HEK293 (cell line): ENCODE measurements at regions not wholly inside any gene's neighbourhood (a gene's known extent, or its start where the extent isn't known, plus 50 kb on each side); places are given as distances from the start of the nearest gene placed in this dataset.

ENCODE experiments used
- CTCF ChIA-PET: fragments of 350-600 bp; formaldehyde crosslinking; extraction: SDS; loops from one replicate; lab custom pipeline; 2021; ENCODE audit warnings: antibody characterized with exemption; lab: Yijun Ruan, JAX
- POLR2A ChIA-PET: fragments of 300-600 bp; formaldehyde crosslinking; extraction: SDS; loops from one replicate; lab custom pipeline; 2020; ENCODE audit warnings: antibody characterized with exemption, inconsistent platforms; lab: Yijun Ruan, JAX
- H3K27ac ChIP-seq: fragments of 200-500 bp; sonication (Bioruptor generic); 2 replicates; pipeline ENCODE4 v1.5.1; 2014; ENCODE audit warnings: low read depth, low read length, control low read depth, inconsistent platforms; ENCODE audit errors: extremely low read depth
- H3K36me3 ChIP-seq, 2 experiments: fragments of 200-500 bp in 1 of 2; sonication (Bioruptor generic) in 1 of 2; 1 replicate in 1 of 2; 2 replicates in 1 of 2; pipeline ENCODE4 v1.5.1; 2014 to 2017; ENCODE audit warnings: inconsistent platforms in 2 of 2, low read length in 2 of 2; ENCODE audit not compliant: control insufficient read depth in 2 of 2, insufficient read depth in 1 of 2
- H3K4me1 ChIP-seq: fragments of 200-500 bp; sonication (Bioruptor generic); 2 replicates; pipeline ENCODE4 v1.5.1; 2014; ENCODE audit warnings: mild to moderate bottlenecking, low read length, inconsistent platforms; ENCODE audit not compliant: control insufficient read depth, insufficient read depth
- H3K4me3 ChIP-seq: 2 replicates; pipeline ENCODE4 v1.5.1; 2011; ENCODE audit warnings: low read depth, mild to moderate bottlenecking, control low read depth, low read length, moderate library complexity
- H3K9me3 ChIP-seq: fragments of 200-500 bp; sonication (Bioruptor generic); 2 replicates; pipeline ENCODE4 v1.5.1; 2014; ENCODE audit warnings: low read depth, low read length, inconsistent platforms; ENCODE audit not compliant: control insufficient read depth, insufficient read depth
- GFI1B ChIP-seq: fragments of 450-650 bp; formaldehyde crosslinking; IDR thresholded peaks from 2 replicates; pipeline ENCODE4 v1.5.1; 2016; ENCODE audit warnings: missing biosample characterization, missing genetic modification characterization
- GLI4 ChIP-seq: fragments of 450-650 bp; formaldehyde crosslinking; IDR thresholded peaks from 2 replicates; pipeline ENCODE4 v1.5.1; 2016; ENCODE audit warnings: missing biosample characterization, missing genetic modification characterization
- KLF16 ChIP-seq: fragments of 450-650 bp; formaldehyde crosslinking; IDR thresholded peaks from 2 replicates; pipeline ENCODE4 v1.5.1; 2017; ENCODE audit warnings: missing biosample characterization, missing genetic modification characterization
- SCRT1 ChIP-seq: fragments of 450-650 bp; formaldehyde crosslinking; IDR thresholded peaks from 2 replicates; pipeline ENCODE4 v1.5.1; 2016; ENCODE audit warnings: missing biosample characterization, missing genetic modification characterization, borderline replicate concordance
- ZBTB6 ChIP-seq: fragments of 450-650 bp; formaldehyde crosslinking; IDR thresholded peaks from 2 replicates; pipeline ENCODE4 v1.5.1; 2017; ENCODE audit warnings: missing biosample characterization, missing genetic modification characterization
- ZNF114 ChIP-seq: fragments of 450-650 bp; formaldehyde crosslinking; IDR thresholded peaks from 2 replicates; pipeline ENCODE4 v1.5.0; 2017; ENCODE audit warnings: missing biosample characterization, missing genetic modification characterization
- ZNF133 ChIP-seq: fragments of 450-650 bp; formaldehyde crosslinking; IDR thresholded peaks from 2 replicates; pipeline ENCODE4 v1.5.1; 2016; ENCODE audit warnings: missing biosample characterization, missing genetic modification characterization
- ZNF16 ChIP-seq: fragments of 450-650 bp; formaldehyde crosslinking; IDR thresholded peaks from 2 replicates; pipeline ENCODE4 v1.5.1; 2016; ENCODE audit warnings: low read depth, missing biosample characterization, missing genetic modification characterization
- ZNF174 ChIP-seq: fragments of 450-650 bp; formaldehyde crosslinking; IDR thresholded peaks from 2 replicates; pipeline ENCODE4 v1.5.0; 2017; ENCODE audit warnings: missing biosample characterization, mild to moderate bottlenecking, missing genetic modification characterization
- ZNF223 ChIP-seq: fragments of 450-650 bp; formaldehyde crosslinking; IDR thresholded peaks from 2 replicates; pipeline ENCODE4 v1.5.1; 2016; ENCODE audit warnings: missing biosample characterization, missing genetic modification characterization
- ZNF24 ChIP-seq: fragments of 450-650 bp; formaldehyde crosslinking; IDR thresholded peaks from 2 replicates; pipeline ENCODE4 v1.5.1; 2016; ENCODE audit warnings: missing biosample characterization, missing genetic modification characterization
- ZNF324 ChIP-seq: fragments of 450-650 bp; formaldehyde crosslinking; IDR thresholded peaks from 2 replicates; pipeline ENCODE4 v1.5.1; 2016; ENCODE audit warnings: missing biosample characterization, missing genetic modification characterization
- ZNF335 ChIP-seq: fragments of 450-650 bp; formaldehyde crosslinking; conservative IDR thresholded peaks from 2 replicates; pipeline ENCODE4 v1.5.1; 2016; ENCODE audit warnings: missing biosample characterization, missing genetic modification characterization
- ZNF37A ChIP-seq: fragments of 450-650 bp; IDR thresholded peaks from 2 replicates; pipeline ENCODE4 v1.5.1; 2018; ENCODE audit warnings: missing biosample characterization, missing genetic modification characterization
- ZNF391 ChIP-seq: fragments of 450-650 bp; formaldehyde crosslinking; IDR thresholded peaks from 2 replicates; pipeline ENCODE4 v1.5.1; 2016; ENCODE audit warnings: low read depth, missing biosample characterization, missing genetic modification characterization, borderline replicate concordance
- ZNF521 ChIP-seq: fragments of 450-650 bp; formaldehyde crosslinking; IDR thresholded peaks from 2 replicates; pipeline ENCODE4 v1.5.1; 2017; ENCODE audit warnings: missing biosample characterization, mild to moderate bottlenecking, missing genetic modification characterization
- ZNF560 ChIP-seq: fragments of 450-650 bp; formaldehyde crosslinking; IDR thresholded peaks from 2 replicates; pipeline ENCODE4 v1.5.1; 2017; ENCODE audit warnings: missing biosample characterization, missing genetic modification characterization, borderline replicate concordance
- ZNF600 ChIP-seq: fragments of 450-650 bp; formaldehyde crosslinking; IDR thresholded peaks from 2 replicates; pipeline ENCODE4 v1.5.1; 2016; ENCODE audit warnings: missing biosample characterization, missing genetic modification characterization
- ZNF645 ChIP-seq: fragments of 450-650 bp; formaldehyde crosslinking; IDR thresholded peaks from 2 replicates; pipeline ENCODE4; 2016; ENCODE audit warnings: missing biosample characterization, missing genetic modification characterization
- ZNF707 ChIP-seq: fragments of 450-650 bp; formaldehyde crosslinking; IDR thresholded peaks from 2 replicates; pipeline ENCODE4 v1.5.1; 2016; ENCODE audit warnings: missing biosample characterization, missing genetic modification characterization
- ZNF777 ChIP-seq: fragments of 450-650 bp; formaldehyde crosslinking; IDR thresholded peaks from 2 replicates; pipeline ENCODE4 v1.5.1; 2017; ENCODE audit warnings: missing biosample characterization, missing genetic modification characterization, borderline replicate concordance
- ZNF791 ChIP-seq: fragments of 450-650 bp; formaldehyde crosslinking; IDR thresholded peaks from 2 replicates; pipeline ENCODE4 v1.5.1; 2016; ENCODE audit warnings: missing biosample characterization, missing genetic modification characterization
- ZNF830 ChIP-seq: fragments of 450-650 bp; IDR thresholded peaks from 2 replicates; pipeline ENCODE4 v1.5.0; 2018; ENCODE audit warnings: missing biosample characterization, missing genetic modification characterization, low read depth, mild to moderate bottlenecking, moderate library complexity
- ZNF843 ChIP-seq: fragments of 450-650 bp; formaldehyde crosslinking; IDR thresholded peaks from 2 replicates; pipeline ENCODE4 v1.5.1; 2016; ENCODE audit warnings: missing biosample characterization, missing genetic modification characterization
- ZSCAN30 ChIP-seq: fragments of 450-650 bp; IDR thresholded peaks from 2 replicates; pipeline ENCODE4 v1.5.1; 2018; ENCODE audit warnings: missing biosample characterization, mild to moderate bottlenecking, missing genetic modification characterization, moderate library complexity
- TF ChIP-seq, protein P1 (sequence below): fragments of 450-650 bp; formaldehyde crosslinking; IDR thresholded peaks from 2 replicates; pipeline ENCODE4 v1.5.1; 2016; ENCODE audit warnings: missing biosample characterization, missing genetic modification characterization, low read depth
- TF ChIP-seq, protein P2 (sequence below): fragments of 450-650 bp; formaldehyde crosslinking; IDR thresholded peaks from 2 replicates; pipeline ENCODE4 v1.5.1; 2016; ENCODE audit warnings: missing biosample characterization, missing genetic modification characterization, borderline replicate concordance
- TF ChIP-seq, protein P3 (sequence below): fragments of 450-650 bp; formaldehyde crosslinking; IDR thresholded peaks from 2 replicates; pipeline ENCODE4 v1.5.1; 2016; ENCODE audit warnings: missing biosample characterization, missing genetic modification characterization

DNA sequence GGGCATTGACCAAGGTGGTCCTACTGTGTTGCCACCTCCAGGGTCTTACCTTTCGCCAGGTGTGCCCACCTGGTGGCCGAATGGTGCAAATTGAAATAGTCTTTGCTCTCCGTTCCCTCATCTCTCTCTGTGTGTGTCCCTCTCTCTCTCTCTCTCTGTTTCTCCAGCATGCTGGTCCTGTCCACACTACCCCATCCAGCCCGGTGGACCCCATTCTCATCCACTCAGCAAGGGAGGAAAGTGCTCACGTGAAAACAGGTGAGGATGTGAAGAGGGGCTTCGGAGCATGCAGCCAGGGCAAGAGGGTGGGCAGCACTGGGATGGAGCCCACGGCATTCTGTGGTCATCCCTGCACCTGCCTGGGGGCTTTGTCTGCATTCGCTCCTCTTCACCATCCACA, 150.1 kb downstream of the CRLF2 start:
- ChIA-PET CTCF (no interaction called here), POLR2A (no interaction called here)
- no peaks in the 10 kb centered on the region for H3K4me1 ChIP-seq
- no peak overlapping the region for H3K4me3 ChIP-seq
- no peaks in the 10 kb centered on the region for H3K9me3 ChIP-seq
- no peak overlapping the region for H3K27ac ChIP-seq
- TF ChIP-seq ZNF843 (no peak), ZNF560 (tag by site-specific recombination) (no peak), GLI4 (no peak), ZNF391 (tag by site-specific recombination) (no peak), ZNF707 (no peak), ZNF24 (tag by site-specific recombination) (no peak), ZNF37A (tag by site-specific recombination) (no peak), ZNF133 (tag by site-specific recombination) (no peak), ZBTB6 (tag by site-specific recombination) (no peak), KLF16 (no peak), ZNF791 (no peak), ZNF521 (tag by site-specific recombination) (no peak), ZNF324 (no peak), ZNF223 (tag by site-specific recombination) (no peak)
- TF ChIP-seq, protein P1, sequence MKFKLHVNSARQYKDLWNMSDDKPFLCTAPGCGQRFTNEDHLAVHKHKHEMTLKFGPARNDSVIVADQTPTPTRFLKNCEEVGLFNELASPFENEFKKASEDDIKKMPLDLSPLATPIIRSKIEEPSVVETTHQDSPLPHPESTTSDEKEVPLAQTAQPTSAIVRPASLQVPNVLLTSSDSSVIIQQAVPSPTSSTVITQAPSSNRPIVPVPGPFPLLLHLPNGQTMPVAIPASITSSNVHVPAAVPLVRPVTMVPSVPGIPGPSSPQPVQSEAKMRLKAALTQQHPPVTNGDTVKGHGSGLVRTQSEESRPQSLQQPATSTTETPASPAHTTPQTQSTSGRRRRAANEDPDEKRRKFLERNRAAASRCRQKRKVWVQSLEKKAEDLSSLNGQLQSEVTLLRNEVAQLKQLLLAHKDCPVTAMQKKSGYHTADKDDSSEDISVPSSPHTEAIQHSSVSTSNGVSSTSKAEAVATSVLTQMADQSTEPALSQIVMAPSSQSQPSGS (tag by site-specific recombination) = no peak
- TF ChIP-seq, protein P2, sequence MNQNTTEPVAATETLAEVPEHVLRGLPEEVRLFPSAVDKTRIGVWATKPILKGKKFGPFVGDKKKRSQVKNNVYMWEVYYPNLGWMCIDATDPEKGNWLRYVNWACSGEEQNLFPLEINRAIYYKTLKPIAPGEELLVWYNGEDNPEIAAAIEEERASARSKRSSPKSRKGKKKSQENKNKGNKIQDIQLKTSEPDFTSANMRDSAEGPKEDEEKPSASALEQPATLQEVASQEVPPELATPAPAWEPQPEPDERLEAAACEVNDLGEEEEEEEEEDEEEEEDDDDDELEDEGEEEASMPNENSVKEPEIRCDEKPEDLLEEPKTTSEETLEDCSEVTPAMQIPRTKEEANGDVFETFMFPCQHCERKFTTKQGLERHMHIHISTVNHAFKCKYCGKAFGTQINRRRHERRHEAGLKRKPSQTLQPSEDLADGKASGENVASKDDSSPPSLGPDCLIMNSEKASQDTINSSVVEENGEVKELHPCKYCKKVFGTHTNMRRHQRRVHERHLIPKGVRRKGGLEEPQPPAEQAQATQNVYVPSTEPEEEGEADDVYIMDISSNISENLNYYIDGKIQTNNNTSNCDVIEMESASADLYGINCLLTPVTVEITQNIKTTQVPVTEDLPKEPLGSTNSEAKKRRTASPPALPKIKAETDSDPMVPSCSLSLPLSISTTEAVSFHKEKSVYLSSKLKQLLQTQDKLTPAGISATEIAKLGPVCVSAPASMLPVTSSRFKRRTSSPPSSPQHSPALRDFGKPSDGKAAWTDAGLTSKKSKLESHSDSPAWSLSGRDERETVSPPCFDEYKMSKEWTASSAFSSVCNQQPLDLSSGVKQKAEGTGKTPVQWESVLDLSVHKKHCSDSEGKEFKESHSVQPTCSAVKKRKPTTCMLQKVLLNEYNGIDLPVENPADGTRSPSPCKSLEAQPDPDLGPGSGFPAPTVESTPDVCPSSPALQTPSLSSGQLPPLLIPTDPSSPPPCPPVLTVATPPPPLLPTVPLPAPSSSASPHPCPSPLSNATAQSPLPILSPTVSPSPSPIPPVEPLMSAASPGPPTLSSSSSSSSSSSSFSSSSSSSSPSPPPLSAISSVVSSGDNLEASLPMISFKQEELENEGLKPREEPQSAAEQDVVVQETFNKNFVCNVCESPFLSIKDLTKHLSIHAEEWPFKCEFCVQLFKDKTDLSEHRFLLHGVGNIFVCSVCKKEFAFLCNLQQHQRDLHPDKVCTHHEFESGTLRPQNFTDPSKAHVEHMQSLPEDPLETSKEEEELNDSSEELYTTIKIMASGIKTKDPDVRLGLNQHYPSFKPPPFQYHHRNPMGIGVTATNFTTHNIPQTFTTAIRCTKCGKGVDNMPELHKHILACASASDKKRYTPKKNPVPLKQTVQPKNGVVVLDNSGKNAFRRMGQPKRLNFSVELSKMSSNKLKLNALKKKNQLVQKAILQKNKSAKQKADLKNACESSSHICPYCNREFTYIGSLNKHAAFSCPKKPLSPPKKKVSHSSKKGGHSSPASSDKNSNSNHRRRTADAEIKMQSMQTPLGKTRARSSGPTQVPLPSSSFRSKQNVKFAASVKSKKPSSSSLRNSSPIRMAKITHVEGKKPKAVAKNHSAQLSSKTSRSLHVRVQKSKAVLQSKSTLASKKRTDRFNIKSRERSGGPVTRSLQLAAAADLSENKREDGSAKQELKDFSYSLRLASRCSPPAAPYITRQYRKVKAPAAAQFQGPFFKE (tag by site-specific recombination) = no peak
- H3K36me3 ChIP-seq = no peaks in the 10 kb centered on the region

- Histone ChIP-seq H3K4me3 (no peak overlapping the region), H3K36me3 (no peaks in the 10 kb centered on the region), H3K9me3 (no peaks in the 10 kb centered on the region), H3K4me1 (no peaks in the 10 kb centered on the region), H3K27ac (no peak overlapping the region)
- ChIA-PET CTCF (no interaction called here), POLR2A (no interaction called here)
- no peak for TF ChIP-seq ZNF335 (tag by site-specific recombination)
- no peak for TF ChIP-seq ZNF645 (tag by site-specific recombination)
- no peak for TF ChIP-seq ZNF174 (tag by site-specific recombination)
- no peak for TF ChIP-seq GFI1B (tag by site-specific recombination)
- TF ChIP-seq ZNF114 (tag by site-specific recombination) = no peak
- TF ChIP-seq ZSCAN30 (tag by site-specific recombination) = no peak
- TF ChIP-seq ZNF16 = no peak
- no peak for TF ChIP-seq ZNF600 (tag by site-specific recombination)
- no peak for TF ChIP-seq ZNF830 (tag by site-specific recombination)
- TF ChIP-seq SCRT1 (tag by site-specific recombination) = no peak
- TF ChIP-seq ZNF777 = no peak
- TF ChIP-seq, protein P3, sequence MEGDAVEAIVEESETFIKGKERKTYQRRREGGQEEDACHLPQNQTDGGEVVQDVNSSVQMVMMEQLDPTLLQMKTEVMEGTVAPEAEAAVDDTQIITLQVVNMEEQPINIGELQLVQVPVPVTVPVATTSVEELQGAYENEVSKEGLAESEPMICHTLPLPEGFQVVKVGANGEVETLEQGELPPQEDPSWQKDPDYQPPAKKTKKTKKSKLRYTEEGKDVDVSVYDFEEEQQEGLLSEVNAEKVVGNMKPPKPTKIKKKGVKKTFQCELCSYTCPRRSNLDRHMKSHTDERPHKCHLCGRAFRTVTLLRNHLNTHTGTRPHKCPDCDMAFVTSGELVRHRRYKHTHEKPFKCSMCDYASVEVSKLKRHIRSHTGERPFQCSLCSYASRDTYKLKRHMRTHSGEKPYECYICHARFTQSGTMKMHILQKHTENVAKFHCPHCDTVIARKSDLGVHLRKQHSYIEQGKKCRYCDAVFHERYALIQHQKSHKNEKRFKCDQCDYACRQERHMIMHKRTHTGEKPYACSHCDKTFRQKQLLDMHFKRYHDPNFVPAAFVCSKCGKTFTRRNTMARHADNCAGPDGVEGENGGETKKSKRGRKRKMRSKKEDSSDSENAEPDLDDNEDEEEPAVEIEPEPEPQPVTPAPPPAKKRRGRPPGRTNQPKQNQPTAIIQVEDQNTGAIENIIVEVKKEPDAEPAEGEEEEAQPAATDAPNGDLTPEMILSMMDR (tag by site-specific recombination) = no peak
These were observed 151.9 kb downstream of the CRLF2 start for GRCh38 chrX:1060562-1060960.
